ENCODE measurements at regions not wholly inside any gene's neighbourhood (a gene's known extent, or its start where the extent isn't known, plus 50 kb on each side); places are given as distances from the start of the nearest gene placed in this dataset.

DNA sequence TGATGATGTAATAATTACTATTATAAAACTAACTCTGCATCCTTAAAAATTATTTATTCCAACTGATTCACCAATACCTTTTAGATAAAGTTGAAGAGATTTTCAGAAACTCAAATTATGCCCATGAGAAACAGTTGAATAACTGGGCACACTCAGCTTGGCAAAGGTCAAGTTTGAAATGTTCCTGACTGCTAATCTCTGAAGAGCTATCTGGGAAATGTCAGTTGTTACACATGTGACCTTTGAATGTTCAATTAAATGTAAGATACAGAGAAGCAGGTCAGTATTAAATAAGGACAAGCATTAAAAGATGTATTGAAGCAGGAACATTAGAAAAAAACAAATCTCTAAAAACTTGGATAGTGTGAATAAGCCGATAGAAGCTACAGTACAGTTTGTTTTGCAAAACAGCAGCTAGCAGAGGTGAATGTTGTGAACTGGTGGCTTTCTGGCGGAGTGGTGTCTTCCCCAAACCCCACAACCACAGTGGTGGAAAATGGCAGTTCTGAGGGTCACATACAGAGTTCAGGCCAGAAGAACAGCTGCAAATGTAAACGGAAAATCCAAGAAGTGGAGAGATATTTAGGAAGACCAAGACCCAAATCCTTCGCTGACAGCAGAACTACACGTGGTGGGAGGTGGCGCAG is 61.9 kb upstream of the SLC5A9 start:
- TF ChIP-seq, protein P1, sequence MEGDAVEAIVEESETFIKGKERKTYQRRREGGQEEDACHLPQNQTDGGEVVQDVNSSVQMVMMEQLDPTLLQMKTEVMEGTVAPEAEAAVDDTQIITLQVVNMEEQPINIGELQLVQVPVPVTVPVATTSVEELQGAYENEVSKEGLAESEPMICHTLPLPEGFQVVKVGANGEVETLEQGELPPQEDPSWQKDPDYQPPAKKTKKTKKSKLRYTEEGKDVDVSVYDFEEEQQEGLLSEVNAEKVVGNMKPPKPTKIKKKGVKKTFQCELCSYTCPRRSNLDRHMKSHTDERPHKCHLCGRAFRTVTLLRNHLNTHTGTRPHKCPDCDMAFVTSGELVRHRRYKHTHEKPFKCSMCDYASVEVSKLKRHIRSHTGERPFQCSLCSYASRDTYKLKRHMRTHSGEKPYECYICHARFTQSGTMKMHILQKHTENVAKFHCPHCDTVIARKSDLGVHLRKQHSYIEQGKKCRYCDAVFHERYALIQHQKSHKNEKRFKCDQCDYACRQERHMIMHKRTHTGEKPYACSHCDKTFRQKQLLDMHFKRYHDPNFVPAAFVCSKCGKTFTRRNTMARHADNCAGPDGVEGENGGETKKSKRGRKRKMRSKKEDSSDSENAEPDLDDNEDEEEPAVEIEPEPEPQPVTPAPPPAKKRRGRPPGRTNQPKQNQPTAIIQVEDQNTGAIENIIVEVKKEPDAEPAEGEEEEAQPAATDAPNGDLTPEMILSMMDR (IDR thresholded peaks at IDR 0.05): no peak
- TF ChIP-seq POLR2A (IDR thresholded peaks at IDR 0.05) (no peak), POLR2AphosphoS5 (IDR thresholded peaks at IDR 0.05) (no peak), EP300 (IDR thresholded peaks at IDR 0.05) (no peak)
